Tibial nerve (tissue), 4 donors: ENCODE measurements at regions not wholly inside any gene's neighbourhood (a gene's known extent, or its start where the extent isn't known, plus 50 kb on each side); places are given as distances from the start of the nearest gene placed in this dataset.

Experiments
- CTCF ChIP-seq, 5 experiments: fragments of 200-600 bp in 3 of 5; fragments of 450-650 bp in 2 of 5; sonication (generic) in 3 of 5; IDR thresholded peaks; one replicate each; pipeline ENCODE4 v1.5.1; 2016 to 2019; ENCODE audit warnings: antibody characterized with exemption in 5 of 5, mild to moderate bottlenecking in 3 of 5, moderate library complexity in 2 of 5
- EP300 ChIP-seq, 2 donors: sonication (generic); formaldehyde crosslinking; IDR thresholded peaks; one replicate each; pipeline ENCODE4 v1.6.1; 2017; ENCODE audit warnings: antibody characterized with exemption in 2 of 2, mild to moderate bottlenecking in 1 of 2
- POLR2A ChIP-seq, 2 donors: fragments of 450-650 bp; IDR thresholded peaks; one replicate each; pipeline ENCODE4 v1.6.1; 2017; ENCODE audit warnings: antibody characterized with exemption in 2 of 2, mild to moderate bottlenecking in 2 of 2, moderate library complexity in 2 of 2

- no peak for TF ChIP-seq POLR2A (IDR thresholded peaks at IDR 0.05)
- no peak for TF ChIP-seq CTCF (IDR thresholded peaks at IDR 0.05)
- TF ChIP-seq EP300 (IDR thresholded peaks at IDR 0.05) = no peak
Observed at GRCh38 chr7:68767462-68767861, 830.8 kb upstream of the AUTS2 start.
